CD4-positive, CD25-positive, alpha-beta regulatory T cell (primary cell): ENCODE measurements at regions not wholly inside any gene's neighbourhood (a gene's known extent, or its start where the extent isn't known, plus 50 kb on each side); places are given as distances from the start of the nearest gene placed in this dataset.
"Not testable (repeated sequence)": the region's sequence is repeated elsewhere in the genome, so short reads cannot be mapped to it uniquely, and the experiment has no call there.

Experiments
- ATAC-seq, 2 donors: fragments of 150-1000 bp; cut with Tn5 transposase; one replicate each; pipeline ENCODE4 v1.10.0; 2021; ENCODE audit warnings: low read depth in 2 of 2, moderate number of reproducible peaks in 2 of 2, moderate library complexity in 1 of 2
- DNase-seq, 3 donors: peaks; one replicate each; pipeline versions ENCODE4 v3.0.0 to v3.0.0-alpha.2; 2012 to 2022; ENCODE audit warnings: mixed read lengths in 1 of 3
- H3K27ac ChIP-seq: one replicate; pipeline ENCODE4 v1.7.0; 2013; ENCODE audit warnings: mild to moderate bottlenecking, low read length; ENCODE audit not compliant: insufficient read depth, poor library complexity, severe bottlenecking
- H3K27me3 ChIP-seq: one replicate; pipeline ENCODE4 v1.7.0; 2013; ENCODE audit warnings: low read length; ENCODE audit not compliant: control insufficient read depth, insufficient read depth
- H3K36me3 ChIP-seq: one replicate; pipeline ENCODE4 v1.7.0; 2013; ENCODE audit warnings: mild to moderate bottlenecking, low read length, moderate library complexity; ENCODE audit not compliant: control insufficient read depth, insufficient read depth
- H3K4me1 ChIP-seq: 2 replicates; pipeline ENCODE4 v1.7.0; 2013; ENCODE audit warnings: mild to moderate bottlenecking, low read length; ENCODE audit not compliant: insufficient read depth, control insufficient read depth, poor library complexity, severe bottlenecking
- H3K4me3 ChIP-seq: one replicate; pipeline ENCODE4 v1.7.0; 2013; ENCODE audit warnings: low read depth, mild to moderate bottlenecking, low read length, moderate library complexity
- H3K9me3 ChIP-seq, 2 experiments: 1 replicate in 1 of 2; 2 replicates in 1 of 2; pipeline ENCODE4 v1.7.0; 2013; ENCODE audit warnings: low read length in 2 of 2, mild to moderate bottlenecking in 1 of 2, moderate library complexity in 1 of 2; ENCODE audit not compliant: control insufficient read depth in 2 of 2
- H3K27ac Mint-ChIP-seq, 3 donors: one replicate each; pipeline ENCODE4 v1.8.0; 2020 to 2022; ENCODE audit warnings: mild to moderate bottlenecking in 3 of 3, mixed read lengths in 3 of 3, moderate library complexity in 2 of 3
- H3K27me3 Mint-ChIP-seq: one replicate; pipeline ENCODE4 v1.8.0; 2022; ENCODE audit warnings: mild to moderate bottlenecking, mixed read lengths
- H3K36me3 Mint-ChIP-seq: one replicate; pipeline ENCODE4 v1.8.0; 2020; ENCODE audit warnings: mixed read lengths
- H3K4me1 Mint-ChIP-seq, 4 donors: one replicate each; pipeline ENCODE4 v1.8.0; 2020 to 2022; ENCODE audit warnings: mixed read lengths in 4 of 4, mild to moderate bottlenecking in 1 of 4
- H3K4me3 Mint-ChIP-seq, 4 donors: one replicate each; pipeline ENCODE4 v1.8.0; 2020 to 2022; ENCODE audit warnings: mild to moderate bottlenecking in 4 of 4, mixed read lengths in 4 of 4, moderate library complexity in 3 of 4
- H3K9me3 Mint-ChIP-seq, 7 donors: one replicate each; pipeline ENCODE4 v1.8.0; 2020 to 2022; ENCODE audit warnings: mixed read lengths in 7 of 7, mild to moderate bottlenecking in 3 of 7, moderate library complexity in 2 of 7

GRCh38 chr9:89686621-89687020 is 81.8 kb downstream of the GADD45G start:
- no peaks in the 10 kb centered on the region for H3K9me3 Mint-ChIP-seq
- Histone ChIP-seq H3K27me3 (no peaks in the 10 kb centered on the region), H3K4me3 (no peak overlapping the region), H3K36me3 (no peaks in the 10 kb centered on the region), H3K4me1 (peaks cover 4% of the 10 kb centered on the region), H3K27ac (no peak overlapping the region), H3K9me3 (no peaks in the 10 kb centered on the region)
- H3K36me3 Mint-ChIP-seq: no peaks in the 10 kb centered on the region
- H3K4me3 Mint-ChIP-seq: no peak overlapping the region
- peaks cover 4 to 11% (median 6%) of the 10 kb centered on the region in 4 donors for H3K4me1 Mint-ChIP-seq
- ATAC-seq (no peak), DNase-seq (no peak)
- H3K27ac Mint-ChIP-seq: peak overlapping the region in 1 of 3 donors; percentile 53
- no peaks in the 10 kb centered on the region for H3K27me3 Mint-ChIP-seq

- DNase-seq (no peak), ATAC-seq (no peak)
- H3K27ac Mint-ChIP-seq: peak overlapping the region in 1 of 3 donors; percentile 63
- H3K9me3 Mint-ChIP-seq: no peaks in the 10 kb centered on the region
- peaks cover 4 to 16% (median 11%) of the 10 kb centered on the region in 4 donors for H3K4me1 Mint-ChIP-seq
- Histone ChIP-seq H3K4me3 (no peak overlapping the region), H3K36me3 (no peaks in the 10 kb centered on the region), H3K4me1 (peaks cover 9% of the 10 kb centered on the region), H3K27ac (no peak overlapping the region), H3K9me3 (no peaks in the 10 kb centered on the region), H3K27me3 (no peaks in the 10 kb centered on the region)
- no peaks in the 10 kb centered on the region for H3K27me3 Mint-ChIP-seq
- no peak overlapping the region for H3K4me3 Mint-ChIP-seq
- no peaks in the 10 kb centered on the region for H3K36me3 Mint-ChIP-seq
Observed at GRCh38 chr9:89687188-89687587, 82.4 kb downstream of the GADD45G start.

- H3K9me3 ChIP-seq: no peaks in the 10 kb centered on the region
- Mint-ChIP-seq H3K36me3 (no peaks in the 10 kb centered on the region), H3K9me3 (no peaks in the 10 kb centered on the region), H3K27me3 (no peaks in the 10 kb centered on the region), H3K4me3 (no peak overlapping the region), H3K4me1 (peaks cover 4 to 19% (median 13%) of the 10 kb centered on the region in 4 donors), H3K27ac (no peak overlapping the region)
- no peaks in the 10 kb centered on the region for H3K27me3 ChIP-seq
- no peak overlapping the region for H3K4me3 ChIP-seq
- ATAC-seq (no peak), DNase-seq (no peak)
- H3K36me3 ChIP-seq: no peaks in the 10 kb centered on the region
- H3K4me1 ChIP-seq: peaks cover 9% of the 10 kb centered on the region
- H3K27ac ChIP-seq: no peak overlapping the region
Observed at GRCh38 chr9:89687848-89688247, 83.0 kb downstream of the GADD45G start.

- H3K27ac Mint-ChIP-seq, H3K9me3 ChIP-seq, H3K27me3 ChIP-seq, H3K27me3 Mint-ChIP-seq, H3K36me3 Mint-ChIP-seq, H3K4me3 ChIP-seq, DNase-seq, ATAC-seq, H3K4me1 ChIP-seq, H3K4me3 Mint-ChIP-seq, H3K9me3 Mint-ChIP-seq, H3K36me3 ChIP-seq, H3K27ac ChIP-seq: not testable (repeated sequence)
- peaks cover 4 to 19% (median 13%) of the 10 kb centered on the region in 4 donors for H3K4me1 Mint-ChIP-seq
Observed at GRCh38 chr9:89689321-89689720, 84.5 kb downstream of the GADD45G start.

- H3K4me3 Mint-ChIP-seq: no peak overlapping the region
- H3K27ac ChIP-seq: no peak overlapping the region
- H3K27me3 ChIP-seq: no peaks in the 10 kb centered on the region
- H3K9me3 ChIP-seq: no peaks in the 10 kb centered on the region
- peak overlapping the region; percentile 46 for H3K4me3 ChIP-seq
- ATAC-seq (peak in 1 of 2 donors; percentile 53), DNase-seq (peak in 1 of 3 donors; percentile 51)
- peaks cover 4 to 19% (median 13%) of the 10 kb centered on the region in 4 donors for H3K4me1 Mint-ChIP-seq
- no peaks in the 10 kb centered on the region for H3K27me3 Mint-ChIP-seq
- H3K36me3 Mint-ChIP-seq: no peaks in the 10 kb centered on the region
- no peaks in the 10 kb centered on the region for H3K36me3 ChIP-seq
- no peaks in the 10 kb centered on the region for H3K9me3 Mint-ChIP-seq
- H3K4me1 ChIP-seq: peaks cover 9% of the 10 kb centered on the region
- H3K27ac Mint-ChIP-seq: no peak overlapping the region
Observed at GRCh38 chr9:89690334-89690912, 85.6 kb downstream of the GADD45G start.

GRCh38 chr9:89695441-89695891 is 90.7 kb downstream of the GADD45G start:
- H3K36me3 ChIP-seq: no peaks in the 10 kb centered on the region
- H3K4me3 Mint-ChIP-seq: no peak overlapping the region
- H3K36me3 Mint-ChIP-seq: no peaks in the 10 kb centered on the region
- no peaks in the 10 kb centered on the region for H3K9me3 Mint-ChIP-seq
- DNase-seq (no peak), ATAC-seq (no peak)
- H3K4me1 ChIP-seq: peaks cover 10% of the 10 kb centered on the region
- no peak overlapping the region for H3K27ac Mint-ChIP-seq
- H3K27me3 Mint-ChIP-seq: no peaks in the 10 kb centered on the region
- H3K4me1 Mint-ChIP-seq: peaks cover 1 to 21% (median 16%) of the 10 kb centered on the region in 4 donors
- H3K9me3 ChIP-seq: no peaks in the 10 kb centered on the region
- no peak overlapping the region for H3K4me3 ChIP-seq
- H3K27me3 ChIP-seq: no peaks in the 10 kb centered on the region
- no peak overlapping the region for H3K27ac ChIP-seq

GRCh38 chr9:89695979-89696378 is 91.2 kb downstream of the GADD45G start:
- H3K4me1 Mint-ChIP-seq: peaks cover 0 to 20% (median 16%) of the 10 kb centered on the region in 4 donors
- not testable (repeated sequence) for H3K9me3 ChIP-seq, H3K27ac ChIP-seq, H3K27me3 Mint-ChIP-seq, H3K9me3 Mint-ChIP-seq, H3K4me3 ChIP-seq, ATAC-seq, H3K36me3 Mint-ChIP-seq, H3K27ac Mint-ChIP-seq, H3K4me3 Mint-ChIP-seq, H3K36me3 ChIP-seq, DNase-seq, H3K27me3 ChIP-seq
- peaks cover 13% of the 10 kb centered on the region for H3K4me1 ChIP-seq

GRCh38 chr9:89696780-89697179 is 92.0 kb downstream of the GADD45G start:
- no peaks in the 10 kb centered on the region for H3K9me3 Mint-ChIP-seq
- H3K36me3 ChIP-seq: no peaks in the 10 kb centered on the region
- peaks cover 1 to 24% (median 19%) of the 10 kb centered on the region in 4 donors for H3K4me1 Mint-ChIP-seq
- no peaks in the 10 kb centered on the region for H3K27me3 ChIP-seq
- no peak overlapping the region for H3K27ac ChIP-seq
- no peak for DNase-seq
- H3K4me1 ChIP-seq: peaks cover 19% of the 10 kb centered on the region
- H3K9me3 ChIP-seq: no peaks in the 10 kb centered on the region
- ATAC-seq: no peak
- no peak overlapping the region for H3K4me3 Mint-ChIP-seq
- H3K27me3 Mint-ChIP-seq: no peaks in the 10 kb centered on the region
- H3K36me3 Mint-ChIP-seq: no peaks in the 10 kb centered on the region
- no peak overlapping the region for H3K4me3 ChIP-seq
- no peak overlapping the region for H3K27ac Mint-ChIP-seq
